ENCODE measurements at regions not wholly inside any gene's neighbourhood (a gene's known extent, or its start where the extent isn't known, plus 50 kb on each side); places are given as distances from the start of the nearest gene placed in this dataset.

DNA sequence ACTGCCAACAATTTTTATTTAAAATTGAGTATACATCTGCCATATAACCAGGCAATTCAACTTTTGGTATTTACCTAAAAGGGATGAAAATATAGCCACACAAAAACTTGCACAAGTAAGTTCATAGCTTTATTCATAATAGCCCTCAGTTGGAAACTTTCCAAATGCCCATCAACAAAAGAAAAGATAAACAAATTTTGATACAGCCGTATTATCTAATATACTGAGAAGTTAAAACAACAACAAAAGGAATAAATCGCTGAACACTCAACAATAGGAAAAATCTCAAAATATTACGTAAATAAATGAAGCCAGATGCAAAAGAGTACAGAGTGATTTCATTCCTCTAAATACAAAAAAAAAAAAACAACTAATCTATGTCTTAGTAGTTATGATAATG, 399.2 kb upstream of the SEMA3D start:
- H3K9me3 Mint-ChIP-seq (ENCODE audit: low read depth) = no peaks in the 10 kb centered on the region
- TF ChIP-seq, protein P1, sequence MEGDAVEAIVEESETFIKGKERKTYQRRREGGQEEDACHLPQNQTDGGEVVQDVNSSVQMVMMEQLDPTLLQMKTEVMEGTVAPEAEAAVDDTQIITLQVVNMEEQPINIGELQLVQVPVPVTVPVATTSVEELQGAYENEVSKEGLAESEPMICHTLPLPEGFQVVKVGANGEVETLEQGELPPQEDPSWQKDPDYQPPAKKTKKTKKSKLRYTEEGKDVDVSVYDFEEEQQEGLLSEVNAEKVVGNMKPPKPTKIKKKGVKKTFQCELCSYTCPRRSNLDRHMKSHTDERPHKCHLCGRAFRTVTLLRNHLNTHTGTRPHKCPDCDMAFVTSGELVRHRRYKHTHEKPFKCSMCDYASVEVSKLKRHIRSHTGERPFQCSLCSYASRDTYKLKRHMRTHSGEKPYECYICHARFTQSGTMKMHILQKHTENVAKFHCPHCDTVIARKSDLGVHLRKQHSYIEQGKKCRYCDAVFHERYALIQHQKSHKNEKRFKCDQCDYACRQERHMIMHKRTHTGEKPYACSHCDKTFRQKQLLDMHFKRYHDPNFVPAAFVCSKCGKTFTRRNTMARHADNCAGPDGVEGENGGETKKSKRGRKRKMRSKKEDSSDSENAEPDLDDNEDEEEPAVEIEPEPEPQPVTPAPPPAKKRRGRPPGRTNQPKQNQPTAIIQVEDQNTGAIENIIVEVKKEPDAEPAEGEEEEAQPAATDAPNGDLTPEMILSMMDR (IDR thresholded peaks at IDR 0.05; ENCODE audit: unreplicated experiment) = no peak
- no peaks in the 10 kb centered on the region for H3K4me1 Mint-ChIP-seq (ENCODE audit: low read depth)

DNA sequence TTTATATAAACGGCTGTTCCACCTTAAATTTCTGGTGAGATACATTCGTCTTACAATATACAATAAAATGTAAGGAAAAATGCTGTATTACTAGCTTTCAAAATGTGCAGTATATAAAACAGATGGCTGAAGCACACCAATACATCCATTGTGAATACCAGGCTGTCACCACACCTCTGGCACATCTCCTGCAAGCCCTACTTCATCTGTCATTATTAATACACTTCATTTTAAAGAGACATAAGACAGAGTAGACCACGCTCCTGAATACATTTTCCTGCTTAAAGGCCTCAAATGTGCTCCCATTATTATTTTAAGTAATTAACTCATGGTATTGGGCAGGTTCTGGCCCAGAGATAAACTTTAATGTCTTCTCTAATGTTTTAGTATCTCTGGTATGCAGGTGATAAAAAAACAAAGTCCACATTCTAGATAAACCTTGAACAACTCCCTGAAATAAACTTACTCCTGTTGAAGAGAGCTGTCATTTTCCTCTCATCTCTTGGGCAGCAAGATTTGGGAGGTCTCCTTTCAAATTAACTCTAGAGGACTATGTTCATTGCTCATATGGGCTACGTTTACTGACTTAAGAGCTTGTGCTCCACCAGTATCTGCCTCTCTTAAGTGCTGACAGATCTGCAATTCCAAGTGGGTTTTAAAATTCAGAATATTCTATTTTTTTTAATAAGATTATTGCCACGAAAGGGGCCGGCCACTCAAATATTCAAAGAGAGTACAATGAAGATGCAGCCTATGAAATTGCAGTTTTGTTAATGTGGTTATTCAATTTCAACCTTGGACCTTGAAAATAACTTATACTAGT, 396.5 kb upstream of the SEMA3D start:
- H3K27me3 Mint-ChIP-seq = peaks cover 25% of the 10 kb centered on the region
- no peaks in the 10 kb centered on the region for H3K4me1 Mint-ChIP-seq (ENCODE audit: low read depth)
- H3K36me3 Mint-ChIP-seq (ENCODE audit: insufficient read depth) = no peaks in the 10 kb centered on the region
- H3K27ac Mint-ChIP-seq = no peak overlapping the region
- no peak overlapping the region for H3K4me3 Mint-ChIP-seq (ENCODE audit: low read depth)
- TF ChIP-seq, protein P1 (IDR thresholded peaks at IDR 0.05; ENCODE audit: unreplicated experiment) = no peak
- no peaks in the 10 kb centered on the region for H3K9me3 Mint-ChIP-seq (ENCODE audit: low read depth)
- DNase-seq (ENCODE audit: low spot score, unreplicated experiment) = no peak

More for the DNA sequence above, 399.2 kb upstream of the SEMA3D start:
- DNase-seq (ENCODE audit: low spot score, unreplicated experiment) = no peak
- Mint-ChIP-seq H3K4me3 (ENCODE audit: low read depth) (no peak overlapping the region), H3K36me3 (ENCODE audit: insufficient read depth) (no peaks in the 10 kb centered on the region), H3K27ac (no peak overlapping the region), H3K27me3 (peaks cover 44% of the 10 kb centered on the region)

DNA sequence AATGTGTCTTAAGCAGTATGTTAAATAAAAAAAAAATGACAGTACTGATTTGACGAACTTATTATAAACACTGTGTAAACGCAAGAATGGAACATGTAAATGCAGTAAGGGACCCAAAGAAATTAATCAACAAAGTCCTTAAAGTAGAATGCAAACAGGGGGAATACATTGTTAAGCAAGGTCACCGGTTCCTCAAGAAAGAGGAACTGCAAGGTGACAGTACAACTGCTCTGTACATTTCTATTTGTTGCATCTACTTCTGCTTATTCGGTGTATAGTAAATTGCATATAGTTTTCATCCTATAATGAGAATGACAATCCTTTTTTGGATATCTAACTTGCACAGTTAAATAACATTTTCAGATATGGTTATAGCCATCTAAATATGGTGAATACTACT, 387.0 kb upstream of the SEMA3D start:
- Mint-ChIP-seq H3K36me3 (ENCODE audit: insufficient read depth) (no peaks in the 10 kb centered on the region), H3K4me3 (ENCODE audit: low read depth) (no peak overlapping the region), H3K4me1 (ENCODE audit: low read depth) (no peaks in the 10 kb centered on the region), H3K9me3 (ENCODE audit: low read depth) (no peaks in the 10 kb centered on the region), H3K27ac (no peak overlapping the region), H3K27me3 (peaks cover 5% of the 10 kb centered on the region)
- DNase-seq (ENCODE audit: low spot score, unreplicated experiment) = no peak
- TF ChIP-seq, protein P1 (IDR thresholded peaks at IDR 0.05; ENCODE audit: unreplicated experiment) = no peak

DNA sequence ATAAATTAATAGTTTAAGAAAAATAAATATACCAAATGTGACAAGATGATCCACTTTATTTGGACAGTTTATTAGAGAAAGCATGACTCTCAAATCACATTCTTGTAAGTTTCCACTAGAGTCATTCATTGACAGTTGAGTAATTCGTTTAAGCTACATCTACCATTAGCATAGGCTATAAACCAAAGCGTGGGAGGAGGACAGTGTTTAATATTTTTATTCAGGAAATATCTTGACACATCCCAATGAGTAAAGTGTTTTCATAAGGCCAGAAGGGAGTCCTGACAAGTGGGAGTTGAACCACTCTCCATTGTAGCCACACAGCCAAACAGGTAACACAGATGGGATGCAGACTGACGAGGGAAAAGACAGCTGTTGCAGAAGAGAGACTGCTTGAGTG, 386.5 kb upstream of the SEMA3D start:
- Mint-ChIP-seq H3K4me1 (ENCODE audit: low read depth) (no peaks in the 10 kb centered on the region), H3K27me3 (peaks cover 5% of the 10 kb centered on the region), H3K9me3 (ENCODE audit: low read depth) (no peaks in the 10 kb centered on the region), H3K4me3 (ENCODE audit: low read depth) (no peak overlapping the region), H3K36me3 (ENCODE audit: insufficient read depth) (no peaks in the 10 kb centered on the region), H3K27ac (no peak overlapping the region)
- no peak for DNase-seq (ENCODE audit: low spot score, unreplicated experiment)
- TF ChIP-seq, protein P1 (IDR thresholded peaks at IDR 0.05; ENCODE audit: unreplicated experiment) = no peak

DNA sequence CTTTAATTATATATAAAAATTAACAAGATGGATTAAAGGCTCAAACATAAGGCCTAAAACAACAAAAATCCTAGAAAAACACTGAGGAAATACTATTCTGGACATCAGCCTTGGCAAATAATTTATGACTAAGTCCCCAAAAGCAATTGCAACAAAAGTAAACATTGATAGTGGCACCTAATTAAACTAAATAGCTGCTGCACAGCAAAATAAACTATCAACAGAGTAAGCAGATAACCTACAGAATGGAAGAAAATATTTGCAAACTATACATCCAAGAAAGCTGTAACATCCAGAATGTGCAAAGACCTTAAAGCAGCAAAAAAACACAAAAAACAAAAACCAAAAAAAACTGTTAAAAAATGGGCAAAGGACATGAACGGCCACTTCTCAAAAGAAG, 384.0 kb upstream of the SEMA3D start:
- no peak overlapping the region for H3K4me3 Mint-ChIP-seq (ENCODE audit: low read depth)
- no peaks in the 10 kb centered on the region for H3K9me3 Mint-ChIP-seq (ENCODE audit: low read depth)
- H3K27ac Mint-ChIP-seq = no peak overlapping the region
- no peaks in the 10 kb centered on the region for H3K4me1 Mint-ChIP-seq (ENCODE audit: low read depth)
- TF ChIP-seq, protein P1 (IDR thresholded peaks at IDR 0.05; ENCODE audit: unreplicated experiment) = no peak
- no peaks in the 10 kb centered on the region for H3K27me3 Mint-ChIP-seq
- DNase-seq (ENCODE audit: low spot score, unreplicated experiment) = no peak
- no peaks in the 10 kb centered on the region for H3K36me3 Mint-ChIP-seq (ENCODE audit: insufficient read depth)
